ENCODE measurements at regions not wholly inside any gene's neighbourhood (a gene's known extent, or its start where the extent isn't known, plus 50 kb on each side); places are given as distances from the start of the nearest gene placed in this dataset.

GRCh38 chr11:109012991-109013390, 348.1 kb downstream of the DDX10 start:
- Histone ChIP-seq H3K27me3 (ENCODE audit: insufficient read depth) (no peaks in the 10 kb centered on the region), H3K9me3 (no peaks in the 10 kb centered on the region), H3F3A (replicated peaks; ENCODE audit: insufficient read depth) (peaks cover 15% of the 10 kb centered on the region), H3K9me2 (no peaks in the 10 kb centered on the region), H3K4me3 (ENCODE audit: low read depth in 2 of 2, low read length in 1 of 2) (no peak overlapping the region), H3K9ac (no peak overlapping the region), H3K27ac (ENCODE audit: low read depth in 2 of 2, low read length in 1 of 2) (no peak overlapping the region), H3K4me2 (no peak overlapping the region), H3K4me1 (ENCODE audit: control insufficient read depth in 1 of 2, insufficient read depth in 2 of 2, low read depth in 1 of 2, low read length in 1 of 2) (peaks cover 0 to 6% of the 10 kb centered on the region in 2 experiments; a peak in 1 of 4 replicates), H3K36me3 (replicated peaks in 1 of 2; ENCODE audit: control insufficient read depth in 1 of 2, insufficient read depth in 2 of 2, low read length in 1 of 2) (no peaks in the 10 kb centered on the region), H3K79me2 (ENCODE audit: insufficient read depth) (no peaks in the 10 kb centered on the region), H4K20me1 (ENCODE audit: insufficient read depth) (no peaks in the 10 kb centered on the region), H2AFZ (ENCODE audit: low read depth) (no peak overlapping the region)
- no peak for DNase-seq
- no peak for TF ChIP-seq FOSL2 (IDR thresholded peaks at IDR 0.05; ENCODE audit: borderline replicate concordance, low read depth)
- TF ChIP-seq MEF2A (IDR thresholded peaks at IDR 0.05; ENCODE audit: borderline replicate concordance, low read depth) = no peak
- TF ChIP-seq RAD21 (IDR thresholded peaks at IDR 0.05; ENCODE audit: low read length) = no peak
- no peak for TF ChIP-seq FOXM1 (IDR thresholded peaks at IDR 0.05; ENCODE audit: low read depth)
- TF ChIP-seq ELF1 (IDR thresholded peaks at IDR 0.05) = no peak
- TF ChIP-seq RCOR1 (IDR thresholded peaks at IDR 0.05; ENCODE audit: low read length) = no peak
- no peak for TF ChIP-seq TEAD4 (IDR thresholded peaks at IDR 0.05; ENCODE audit: borderline replicate concordance, insufficient read depth)
- no peak for TF ChIP-seq RFX5 (IDR thresholded peaks at IDR 0.05; ENCODE audit: low read length)
- no peak for TF ChIP-seq POLR2AphosphoS5 (IDR thresholded peaks at IDR 0.05; ENCODE audit: low read depth, low read length)
- TF ChIP-seq EP300 (IDR thresholded peaks at IDR 0.05; ENCODE audit: borderline replicate concordance in 1 of 2, low read depth in 1 of 2, low read length in 1 of 2) = no peak
- TF ChIP-seq CTCF (IDR thresholded peaks at IDR 0.05) = no peak
- ChIA-PET CTCF (no interaction called here), POLR2A (interaction anchor here (0.6 kb wide), 1 partner anchor 900 kb away, joined by 3 read pairs; no protein-coding TSS in a partner anchor)
- 94% methylated on average over 3 of the region's 4 CpGs for WGBS (ENCODE audit: low lambda C conversion rate)

GRCh38 chr11:109015283-109015682, 350.4 kb downstream of the DDX10 start:
- no peaks in the 10 kb centered on the region for H3K9me3 ChIP-seq
- H3K4me1 ChIP-seq (ENCODE audit: control insufficient read depth in 1 of 2, insufficient read depth in 2 of 2, low read depth in 1 of 2, low read length in 1 of 2) = peaks cover 6% of the 10 kb centered on the region in 2 experiments; a peak in 2 of 4 replicates
- no peak overlapping the region for H2AFZ ChIP-seq (ENCODE audit: low read depth)
- CTCF ChIA-PET = no interaction called here
- peak overlapping the region; percentile 38; the same call in 1 of the 2 replicates for H3K4me2 ChIP-seq
- H3K36me3 ChIP-seq (replicated peaks in 1 of 2; ENCODE audit: control insufficient read depth in 1 of 2, insufficient read depth in 2 of 2, low read length in 1 of 2) = no peaks in the 10 kb centered on the region
- peaks cover 15% of the 10 kb centered on the region for H3F3A ChIP-seq (replicated peaks; ENCODE audit: insufficient read depth)
- H3K9ac ChIP-seq = no peak overlapping the region; the same call in 1 of the 2 replicates
- peak overlapping the region in 1 of 2 experiments; percentile 85; a peak in 2 of 4 replicates for H3K27ac ChIP-seq (ENCODE audit: low read depth in 2 of 2, low read length in 1 of 2)
- no peak overlapping the region for H3K4me3 ChIP-seq (ENCODE audit: low read depth in 2 of 2, low read length in 1 of 2)
- WGBS (ENCODE audit: low lambda C conversion rate) = 24% methylated on average over 5 of the region's 5 CpGs
- no peaks in the 10 kb centered on the region for H3K9me2 ChIP-seq
- no peaks in the 10 kb centered on the region for H4K20me1 ChIP-seq (ENCODE audit: insufficient read depth)
- TF ChIP-seq JUND (IDR thresholded peaks at IDR 0.05) (peak; percentile 94), EZH2phosphoT487 (IDR thresholded peaks at IDR 0.05; ENCODE audit: borderline replicate concordance, low read depth) (no peak), NFIC (IDR thresholded peaks at IDR 0.05; ENCODE audit: borderline replicate concordance) (peak; percentile 57; the same call in 1 of the 2 replicates), IRF3 (IDR thresholded peaks at IDR 0.05; ENCODE audit: low read depth, low read length) (no peak), SMC3 (IDR thresholded peaks at IDR 0.05; ENCODE audit: low read depth, low read length) (no peak), EP300 (IDR thresholded peaks at IDR 0.05; ENCODE audit: borderline replicate concordance in 1 of 2, low read depth in 1 of 2, low read length in 1 of 2) (0 out of 4 replicates have a peak, but pooled peaks of 1 of the 2 experiments have one; percentile 60), NRF1 (IDR thresholded peaks at IDR 0.05; ENCODE audit: low read depth, low read length) (no peak), PBX3 (IDR thresholded peaks at IDR 0.05) (peak; percentile 57), SIN3A (IDR thresholded peaks at IDR 0.05; ENCODE audit: borderline replicate concordance, low read depth, low read length) (no peak), FOXJ3 (CRISPR knock-in tag; IDR thresholded peaks at IDR 0.05) (no peak), CHD2 (IDR thresholded peaks at IDR 0.05; ENCODE audit: low read length, partially characterized antibody) (no peak), ELF1 (IDR thresholded peaks at IDR 0.05) (no peak), POLR2AphosphoS5 (IDR thresholded peaks at IDR 0.05; ENCODE audit: low read depth, low read length) (no peak), TEAD4 (IDR thresholded peaks at IDR 0.05; ENCODE audit: borderline replicate concordance, insufficient read depth) (peak; percentile 71), FOXM1 (IDR thresholded peaks at IDR 0.05; ENCODE audit: low read depth) (no peak), RFX5 (IDR thresholded peaks at IDR 0.05; ENCODE audit: low read length) (no peak), YY1 (IDR thresholded peaks at IDR 0.05; ENCODE audit: low read depth) (peak; percentile 54; the same call in 1 of the 2 replicates), FOSL2 (IDR thresholded peaks at IDR 0.05; ENCODE audit: borderline replicate concordance, low read depth) (peak; percentile 95), TCF12 (IDR thresholded peaks at IDR 0.05) (peak; percentile 74), RXRA (IDR thresholded peaks at IDR 0.05; ENCODE audit: borderline replicate concordance, low read depth) (0 out of 2 replicates have a peak, but pooled peaks have one; percentile 15)
- H3K79me2 ChIP-seq (ENCODE audit: insufficient read depth) = no peaks in the 10 kb centered on the region
- POLR2A ChIA-PET = no interaction called here
- no peak for DNase-seq
- H3K27me3 ChIP-seq (ENCODE audit: insufficient read depth) = no peaks in the 10 kb centered on the region

Data from SK-N-SH (cell line).